HAP-1 (cell line): ENCODE measurements at regions not wholly inside any gene's neighbourhood (a gene's known extent, or its start where the extent isn't known, plus 50 kb on each side); places are given as distances from the start of the nearest gene placed in this dataset.
"Not testable (repeated sequence)": the region's sequence is repeated elsewhere in the genome, so short reads cannot be mapped to it uniquely, and the experiment has no call there.

Experiments used
- DNase-seq, 2 experiments: peaks; one replicate each; pipeline ENCODE4 v3.0.0-alpha.2; 2016 to 2020; ENCODE audit warnings: low spot score in 2 of 2
- H3K27me3 ChIP-seq: fragments of 250-450 bp; sonication (Bioruptor Pico); 2 replicates; pipeline ENCODE4 v1.5.1; 2020; ENCODE audit warnings: low read depth, mild to moderate bottlenecking, moderate library complexity
- H3K36me3 ChIP-seq: fragments of 250-450 bp; sonication (Bioruptor Pico); replicated peaks from 2 replicates; pipeline ENCODE4 v1.5.1; 2020; ENCODE audit warnings: mild to moderate bottlenecking
- H3K4me1 ChIP-seq: fragments of 250-450 bp; sonication (Bioruptor Pico); 2 replicates; pipeline ENCODE4 v1.5.1; 2020; ENCODE audit warnings: mild to moderate bottlenecking
- H3K4me3 ChIP-seq: fragments of 250-450 bp; sonication (Bioruptor Pico); 2 replicates; pipeline ENCODE4 v1.5.1; 2020; ENCODE audit warnings: mild to moderate bottlenecking, moderate library complexity
- H3K9me3 ChIP-seq: fragments of 250-450 bp; sonication (Bioruptor Pico); 2 replicates; pipeline ENCODE4 v1.5.1; 2020; ENCODE audit warnings: mild to moderate bottlenecking, moderate library complexity
- in situ Hi-C: fragments of 300-500 bp; cut with MboI; formaldehyde crosslinking; loops from 3 replicates; pipeline ENCODE4 v1.14.3; 2020; ENCODE audit warnings: low sequenced_read_pairs, inconsistent platforms, mixed read lengths

DNA sequence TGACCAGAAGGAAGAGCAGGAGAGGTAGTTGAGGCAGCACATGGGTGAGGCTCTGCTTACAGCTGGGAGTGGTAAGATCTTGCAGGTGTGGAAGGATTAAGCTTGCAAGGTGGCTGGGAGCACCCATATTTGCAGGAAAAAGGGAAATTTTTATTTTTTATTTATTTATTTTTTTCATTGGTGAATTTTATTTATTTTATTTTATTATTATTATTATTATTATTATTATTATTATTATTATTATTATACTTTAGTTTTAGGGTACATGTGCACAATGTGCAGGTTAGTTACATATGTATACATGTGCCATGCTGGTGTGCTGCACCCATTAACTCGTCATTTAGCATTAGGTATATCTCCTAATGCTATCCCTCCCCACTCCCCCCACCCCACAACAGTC is 297.4 kb upstream of the BOD1L1 start:
- DNase-seq, H3K9me3 ChIP-seq, in situ Hi-C loops, H3K27me3 ChIP-seq, H3K36me3 ChIP-seq, H3K4me1 ChIP-seq, H3K4me3 ChIP-seq: not testable (repeated sequence)

DNA sequence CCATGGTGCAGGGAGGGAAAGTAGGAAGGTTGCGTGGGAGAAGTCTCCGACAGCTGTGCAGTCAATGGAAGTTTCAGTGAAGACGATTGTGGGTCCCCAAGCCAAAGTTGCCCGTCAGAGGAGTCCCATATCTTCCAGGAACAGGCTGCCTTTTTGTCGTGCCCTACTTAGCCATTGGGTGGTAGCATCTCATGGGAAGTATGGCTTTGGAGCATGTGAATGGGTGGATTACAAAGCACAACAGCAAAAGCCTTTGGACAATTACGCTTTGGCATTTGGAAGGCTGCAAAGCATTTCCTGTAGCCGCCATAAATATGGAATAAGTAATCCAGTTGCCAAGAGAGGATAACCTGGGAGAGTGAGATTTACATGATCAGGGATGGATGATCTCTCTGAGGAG is 300.7 kb upstream of the BOD1L1 start:
- DNase-seq, result no peak
- H3K27me3 ChIP-seq, result no peaks in the 10 kb centered on the region
- no peaks in the 10 kb centered on the region for H3K9me3 ChIP-seq
- no peaks in the 10 kb centered on the region for H3K4me1 ChIP-seq
- in situ Hi-C loops, result no loop called here
- no peaks in the 10 kb centered on the region for H3K36me3 ChIP-seq
- no peak overlapping the region for H3K4me3 ChIP-seq

DNA sequence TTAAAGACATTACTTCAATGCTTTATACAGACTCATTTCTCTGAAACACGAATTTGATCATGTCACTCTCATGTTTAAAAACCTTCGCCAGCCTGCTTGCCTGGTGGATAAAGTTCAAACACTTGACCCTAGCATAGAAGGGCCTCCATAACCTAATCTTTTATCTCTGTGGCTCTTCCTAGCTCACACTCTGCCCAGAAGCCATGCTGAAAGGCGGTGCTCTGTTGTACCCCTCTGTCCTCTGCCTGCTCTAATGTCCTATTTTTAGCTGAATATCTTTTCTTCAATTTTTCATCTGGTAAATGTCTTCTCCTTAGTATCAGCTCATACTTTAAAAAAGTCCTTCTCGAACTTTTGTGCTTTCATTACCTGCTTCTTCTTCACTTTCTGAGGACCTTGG is 302.6 kb upstream of the BOD1L1 start:
- in situ Hi-C loops, result no loop called here
- H3K4me1 ChIP-seq, result no peaks in the 10 kb centered on the region

DNA sequence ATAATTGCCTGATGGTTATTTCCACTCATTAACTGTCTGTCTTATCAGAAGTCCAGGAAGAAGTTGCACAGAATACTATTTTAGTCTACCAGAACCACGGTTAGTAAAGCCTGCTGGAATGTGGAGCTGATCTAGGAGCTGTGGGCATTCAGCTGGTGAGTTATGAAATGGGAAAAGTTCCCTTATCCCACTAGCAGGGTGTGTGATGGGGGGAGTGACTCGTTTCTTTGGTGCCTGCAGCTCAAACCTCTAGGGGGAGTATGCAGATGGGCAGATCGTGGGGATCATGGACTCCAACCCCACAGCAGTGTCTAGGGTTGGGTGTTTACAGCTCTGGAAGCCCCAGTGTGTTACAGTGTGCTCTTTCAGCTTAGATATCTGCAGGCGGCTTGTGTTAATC is 305.7 kb upstream of the BOD1L1 start:
- in situ Hi-C loops, result no loop called here
- Histone ChIP-seq H3K9me3 (no peaks in the 10 kb centered on the region), H3K27me3 (no peaks in the 10 kb centered on the region), H3K4me3 (no peak overlapping the region), H3K4me1 (no peaks in the 10 kb centered on the region), H3K36me3 (no peaks in the 10 kb centered on the region)
- no peak for DNase-seq

More for the DNA sequence above, 302.6 kb upstream of the BOD1L1 start:
- Histone ChIP-seq H3K36me3 (no peaks in the 10 kb centered on the region), H3K27me3 (no peaks in the 10 kb centered on the region), H3K9me3 (no peaks in the 10 kb centered on the region), H3K4me3 (no peak overlapping the region)
- DNase-seq, result no peak

DNA sequence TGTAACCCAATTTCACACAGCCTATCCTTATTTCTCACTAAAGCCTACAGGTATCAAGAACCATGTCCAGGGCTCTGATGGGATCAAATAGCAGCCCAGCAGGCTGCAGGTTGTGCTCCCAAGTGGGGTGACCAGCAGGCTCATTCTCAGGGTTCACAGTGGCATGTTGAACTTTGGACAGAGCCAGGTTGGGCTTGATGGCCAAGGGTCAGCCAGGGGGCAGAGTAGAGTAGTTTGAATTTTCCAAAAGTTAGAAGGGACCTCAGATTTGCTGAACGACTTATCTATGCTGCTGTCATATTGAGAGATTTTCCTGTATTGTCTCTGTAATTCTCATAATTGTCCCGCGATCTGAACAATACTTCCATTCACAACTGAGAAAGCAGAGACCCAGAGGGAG is 310.8 kb upstream of the BOD1L1 start:
- Histone ChIP-seq H3K9me3 (no peaks in the 10 kb centered on the region), H3K36me3 (no peaks in the 10 kb centered on the region), H3K27me3 (no peaks in the 10 kb centered on the region), H3K4me3 (no peak overlapping the region), H3K4me1 (no peaks in the 10 kb centered on the region)
- no peak for DNase-seq
- in situ Hi-C loops, result no loop called here

DNA sequence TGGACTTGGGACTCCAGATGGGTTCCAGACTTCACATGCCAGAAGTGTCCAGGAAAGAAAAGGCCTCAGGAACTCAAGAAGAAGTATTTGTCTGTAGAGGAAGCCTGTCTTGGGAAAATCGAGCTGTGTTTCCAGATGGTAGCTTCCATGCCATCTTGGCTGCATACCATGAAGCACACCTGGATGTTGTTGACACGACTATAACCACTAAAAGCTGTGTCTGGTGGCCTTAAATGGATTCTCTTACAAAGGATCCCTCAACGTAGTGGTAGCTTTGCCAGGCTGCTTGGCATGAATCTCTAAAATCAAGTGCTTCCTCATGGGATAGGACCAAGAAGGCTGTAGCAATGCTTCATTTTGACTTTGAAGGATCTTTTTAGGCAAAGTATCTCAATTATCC is 313.4 kb upstream of the BOD1L1 start:
- H3K27me3 ChIP-seq, result no peaks in the 10 kb centered on the region
- no peaks in the 10 kb centered on the region for H3K4me1 ChIP-seq
- in situ Hi-C loops, result no loop called here
- no peak overlapping the region for H3K4me3 ChIP-seq
- H3K9me3 ChIP-seq, result no peaks in the 10 kb centered on the region
- no peak for DNase-seq
- no peaks in the 10 kb centered on the region for H3K36me3 ChIP-seq

DNA sequence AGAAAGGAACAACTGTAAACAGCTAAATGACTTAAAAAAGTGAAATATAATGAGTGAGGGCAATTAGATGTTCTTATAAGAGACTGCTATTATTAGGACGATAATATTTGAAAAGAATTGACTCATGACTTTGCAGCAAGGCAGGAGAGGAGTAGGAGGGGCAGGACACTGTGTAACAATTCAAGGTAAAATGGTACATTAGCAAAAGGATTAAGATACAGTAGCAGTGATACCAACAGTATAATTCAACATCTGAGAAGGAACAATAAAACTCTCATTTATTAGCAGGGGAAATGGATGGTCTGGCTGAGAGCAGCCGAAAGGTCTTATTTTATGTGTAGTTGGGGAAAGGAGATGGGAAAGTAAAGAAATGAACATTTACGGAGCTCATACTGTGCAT is 315.5 kb upstream of the BOD1L1 start:
- Histone ChIP-seq H3K9me3 (no peaks in the 10 kb centered on the region), H3K27me3 (no peaks in the 10 kb centered on the region), H3K36me3 (no peaks in the 10 kb centered on the region), H3K4me3 (no peak overlapping the region), H3K4me1 (no peaks in the 10 kb centered on the region)
- in situ Hi-C loops, result no loop called here
- DNase-seq, result no peak

DNA sequence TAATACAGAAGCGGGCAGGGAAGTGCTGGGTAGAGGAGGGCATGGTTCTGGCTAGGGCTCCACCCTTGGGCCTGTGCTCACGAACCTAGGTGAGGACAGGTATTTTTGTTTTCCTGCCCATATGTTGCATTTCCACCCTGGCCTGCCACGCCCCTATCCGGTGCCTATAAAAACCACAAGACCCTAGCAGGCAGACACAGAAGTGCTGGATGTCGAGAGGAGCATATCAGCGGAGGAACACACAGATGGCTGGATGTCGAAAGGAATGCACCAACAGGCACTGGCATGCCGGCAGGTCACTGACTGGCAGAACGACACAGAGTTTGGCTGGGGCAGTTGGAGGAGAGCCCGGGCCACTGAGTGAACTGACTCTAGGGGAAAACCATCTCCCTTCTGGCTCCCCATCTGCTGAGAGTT is 316.6 kb upstream of the BOD1L1 start:
- in situ Hi-C loops, result no loop called here
- Histone ChIP-seq H3K9me3 (no peaks in the 10 kb centered on the region), H3K4me3 (no peak overlapping the region), H3K4me1 (no peaks in the 10 kb centered on the region), H3K36me3 (no peaks in the 10 kb centered on the region), H3K27me3 (no peaks in the 10 kb centered on the region)
- no peak for DNase-seq

DNA sequence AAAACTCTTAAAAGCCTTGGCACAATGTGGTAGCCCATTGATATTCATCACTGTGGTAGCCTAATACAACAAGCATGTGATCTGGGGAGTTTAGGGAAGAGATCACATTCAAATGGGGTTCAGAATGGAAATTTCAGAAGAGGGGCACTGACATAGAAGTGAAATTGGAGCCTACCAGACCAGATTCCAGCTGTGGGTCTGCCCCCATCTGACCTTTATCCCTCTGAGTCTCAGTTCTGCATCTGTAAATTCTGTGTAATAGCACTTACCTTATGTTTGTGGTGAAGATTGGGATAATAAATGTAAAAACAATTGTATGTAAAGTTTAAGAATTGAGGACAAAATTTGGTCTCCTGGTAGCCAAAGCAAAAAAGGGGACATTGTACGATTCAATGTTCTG is 320.4 kb upstream of the BOD1L1 start:
- no peak for DNase-seq
- Histone ChIP-seq H3K4me3 (no peak overlapping the region), H3K4me1 (no peaks in the 10 kb centered on the region), H3K9me3 (no peaks in the 10 kb centered on the region), H3K27me3 (no peaks in the 10 kb centered on the region), H3K36me3 (no peaks in the 10 kb centered on the region)
- in situ Hi-C loops, result no loop called here

DNA sequence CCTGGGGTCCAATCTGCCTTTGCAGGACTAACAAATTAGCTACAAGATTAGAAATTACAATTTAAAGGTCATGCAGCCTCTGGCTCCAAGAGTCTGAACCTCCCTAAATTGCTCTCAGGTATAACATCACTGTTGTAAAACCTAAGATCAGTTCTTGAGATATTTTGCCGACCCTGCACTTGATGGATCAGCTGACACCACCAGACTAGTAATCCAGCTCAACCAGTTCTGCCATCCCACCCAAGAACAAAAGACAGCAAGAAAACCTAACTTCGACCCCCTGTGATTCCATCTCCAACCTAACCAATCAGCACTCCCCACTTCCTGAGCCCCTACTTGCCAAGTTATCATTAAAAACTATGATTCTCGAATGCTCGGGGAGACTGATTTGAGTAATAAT is 323.0 kb upstream of the BOD1L1 start:
- H3K4me1 ChIP-seq, result no peaks in the 10 kb centered on the region
- H3K4me3 ChIP-seq, result no peak overlapping the region
- H3K27me3 ChIP-seq, result no peaks in the 10 kb centered on the region
- H3K36me3 ChIP-seq, result no peaks in the 10 kb centered on the region
- DNase-seq, result no peak
- no peaks in the 10 kb centered on the region for H3K9me3 ChIP-seq
- in situ Hi-C loops, result no loop called here

DNA sequence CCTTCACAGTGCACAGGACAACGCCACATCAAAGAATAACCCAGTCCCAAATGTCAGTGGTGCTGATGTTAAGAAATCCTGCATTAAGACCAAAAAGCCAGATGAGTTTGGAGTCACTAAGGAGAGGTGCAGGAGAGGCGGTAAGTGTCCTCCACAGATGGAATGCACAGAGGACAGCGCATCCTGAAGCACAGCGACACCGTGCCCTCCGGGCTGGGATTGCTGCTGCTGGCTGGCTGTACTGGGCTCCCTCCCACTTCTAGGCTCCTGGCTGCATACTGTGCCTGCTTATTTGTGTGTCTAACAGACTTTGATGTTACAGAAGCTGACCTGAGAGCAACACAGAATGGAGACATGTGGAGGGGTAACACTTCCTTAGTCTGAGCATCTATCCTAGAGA is 325.6 kb upstream of the BOD1L1 start:
- H3K4me1 ChIP-seq, result no peaks in the 10 kb centered on the region
- no peak for DNase-seq
- in situ Hi-C loops, result no loop called here
- H3K36me3 ChIP-seq, result no peaks in the 10 kb centered on the region
- H3K4me3 ChIP-seq, result no peak overlapping the region
- H3K27me3 ChIP-seq, result no peaks in the 10 kb centered on the region
- H3K9me3 ChIP-seq, result no peaks in the 10 kb centered on the region

DNA sequence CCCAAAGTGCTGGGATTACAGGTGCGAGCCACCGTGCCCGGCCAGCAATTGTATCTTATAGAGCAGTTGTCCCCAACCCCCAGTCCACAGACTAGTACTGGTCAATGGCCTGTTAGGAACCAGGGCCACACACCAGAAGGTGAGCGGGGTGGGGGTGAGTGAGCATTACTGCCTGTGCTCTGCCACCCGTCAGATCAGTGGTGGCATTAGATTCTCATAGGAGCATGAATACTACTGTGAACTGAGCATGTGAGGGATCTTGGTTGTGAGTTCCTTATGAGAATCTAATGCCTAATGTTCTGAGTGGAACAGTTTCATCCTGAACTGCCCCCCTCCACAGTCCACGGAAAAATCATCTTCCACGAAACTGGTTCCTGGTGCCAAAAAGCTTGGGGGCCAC is 328.0 kb upstream of the BOD1L1 start:
- Histone ChIP-seq H3K27me3 (no peaks in the 10 kb centered on the region), H3K4me3 (no peak overlapping the region), H3K36me3 (no peaks in the 10 kb centered on the region), H3K4me1 (no peaks in the 10 kb centered on the region), H3K9me3 (no peaks in the 10 kb centered on the region)
- in situ Hi-C loops, result no loop called here
- DNase-seq, result no peak

DNA sequence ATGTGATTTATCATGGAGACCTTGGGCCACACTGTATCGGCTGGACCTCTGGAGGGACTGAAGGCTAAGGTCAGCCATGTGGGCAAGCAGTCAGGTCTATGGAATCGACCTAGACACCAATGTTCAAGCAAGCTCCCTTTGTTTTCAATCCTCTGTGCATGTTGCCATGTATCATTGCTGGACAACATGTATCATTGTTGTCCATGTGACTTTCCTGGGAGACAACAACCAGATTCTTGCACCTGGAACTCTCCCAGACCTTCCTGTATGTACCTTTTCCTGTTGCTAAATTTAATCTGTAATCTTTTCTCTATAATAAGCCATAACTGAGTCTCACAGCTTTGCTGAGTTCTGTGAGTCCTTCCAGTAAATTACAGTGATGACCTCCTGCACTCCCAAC is 329.4 kb upstream of the BOD1L1 start:
- in situ Hi-C loops, result no loop called here
- Histone ChIP-seq H3K27me3 (no peaks in the 10 kb centered on the region), H3K36me3 (no peaks in the 10 kb centered on the region), H3K4me1 (no peaks in the 10 kb centered on the region), H3K9me3 (no peaks in the 10 kb centered on the region), H3K4me3 (no peak overlapping the region)
- no peak for DNase-seq

DNA sequence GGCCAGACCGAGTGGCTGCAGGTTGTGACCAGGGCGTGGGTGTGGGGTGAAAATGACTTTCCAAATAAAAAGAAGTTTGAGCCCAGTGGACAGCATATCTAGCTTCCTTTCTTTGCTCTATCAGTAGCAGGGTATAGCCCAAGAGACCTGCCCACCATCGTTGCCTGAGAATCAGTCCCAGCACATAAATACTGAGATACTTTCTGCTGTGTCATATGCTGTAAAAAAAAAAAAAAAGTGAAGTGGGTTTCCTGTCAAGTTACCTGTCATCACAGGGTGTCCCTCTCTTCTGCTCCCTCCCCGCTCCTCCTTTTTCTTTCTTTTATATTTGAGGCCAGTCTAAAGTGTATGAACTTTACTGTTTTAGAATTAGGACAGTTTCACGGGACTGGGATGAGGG is 330.3 kb upstream of the BOD1L1 start:
- Histone ChIP-seq H3K4me3 (no peak overlapping the region), H3K9me3 (no peaks in the 10 kb centered on the region), H3K36me3 (no peaks in the 10 kb centered on the region), H3K27me3 (no peaks in the 10 kb centered on the region), H3K4me1 (no peaks in the 10 kb centered on the region)
- DNase-seq, result no peak
- in situ Hi-C loops, result no loop called here

DNA sequence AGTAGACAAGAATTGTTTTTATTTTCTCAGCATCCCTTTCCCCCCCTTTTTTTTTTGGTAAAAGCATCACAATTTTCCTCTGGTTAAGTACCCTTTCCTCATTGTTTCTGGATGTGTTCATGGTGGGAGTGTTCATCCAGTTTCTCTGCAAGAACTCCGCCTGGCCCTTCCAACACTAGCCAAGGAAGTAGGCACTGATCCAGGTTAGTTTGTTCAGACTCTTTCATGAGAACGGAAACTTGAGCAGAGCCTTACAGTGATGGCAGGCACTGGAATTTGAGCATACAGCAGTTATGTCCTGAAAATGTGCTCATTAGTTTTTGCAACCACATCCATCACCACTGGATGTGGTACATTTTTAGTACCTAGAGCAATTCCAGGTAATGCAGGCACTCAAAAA is 336.1 kb upstream of the BOD1L1 start:
- H3K4me3 ChIP-seq, result no peak overlapping the region
- no peaks in the 10 kb centered on the region for H3K27me3 ChIP-seq
- in situ Hi-C loops, result no loop called here
- no peaks in the 10 kb centered on the region for H3K36me3 ChIP-seq
- H3K9me3 ChIP-seq, result no peaks in the 10 kb centered on the region
- no peaks in the 10 kb centered on the region for H3K4me1 ChIP-seq
- no peak for DNase-seq
